ACHN (cell line): ENCODE measurements at regions not wholly inside any gene's neighbourhood (a gene's known extent, or its start where the extent isn't known, plus 50 kb on each side); places are given as distances from the start of the nearest gene placed in this dataset.

Experiments
- DNase-seq: peaks from one replicate; pipeline ENCODE4 v3.0.0-alpha.2; 2015
- in situ Hi-C: cut with HindIII; loops from 2 replicates; pipeline ENCODE4 v1.10.0; 2017; ENCODE audit warnings: low sequenced_read_pairs, low pct_ligation_motif_present, low pct_unique_long_range_greater_than_20kb

DNA sequence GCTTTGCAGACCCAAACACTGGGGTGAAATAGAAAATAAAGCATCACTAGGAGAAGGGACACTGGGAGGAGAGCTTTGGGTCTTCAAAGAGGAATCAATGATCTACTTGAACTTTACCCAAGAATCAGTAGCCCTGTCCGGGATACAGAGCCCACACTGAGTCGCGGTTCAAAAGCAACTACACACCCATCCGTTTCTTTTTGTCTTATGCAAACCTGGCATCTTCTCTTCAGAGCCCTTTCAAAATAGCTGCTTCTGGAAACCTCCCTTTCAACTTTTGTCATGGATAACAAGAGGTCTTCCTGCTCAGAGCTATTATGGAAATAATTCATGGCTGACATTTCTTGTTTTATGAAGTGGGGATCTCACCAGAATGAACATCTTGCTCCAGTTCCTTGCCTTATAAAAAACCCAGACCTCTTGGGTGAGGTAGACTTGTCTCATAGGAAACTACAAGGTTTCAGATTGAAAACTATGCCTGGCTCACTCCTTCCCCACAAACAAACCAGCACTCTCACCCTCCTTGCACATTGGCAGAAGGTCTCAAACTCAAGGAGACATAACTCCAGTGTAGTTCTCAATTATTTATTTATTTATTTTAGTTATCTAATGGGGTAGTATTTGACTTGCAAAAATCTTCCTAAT is 115.1 kb upstream of the ARHGEF3 start:
- no peak for DNase-seq
- in situ Hi-C loops: no loop called here

DNA sequence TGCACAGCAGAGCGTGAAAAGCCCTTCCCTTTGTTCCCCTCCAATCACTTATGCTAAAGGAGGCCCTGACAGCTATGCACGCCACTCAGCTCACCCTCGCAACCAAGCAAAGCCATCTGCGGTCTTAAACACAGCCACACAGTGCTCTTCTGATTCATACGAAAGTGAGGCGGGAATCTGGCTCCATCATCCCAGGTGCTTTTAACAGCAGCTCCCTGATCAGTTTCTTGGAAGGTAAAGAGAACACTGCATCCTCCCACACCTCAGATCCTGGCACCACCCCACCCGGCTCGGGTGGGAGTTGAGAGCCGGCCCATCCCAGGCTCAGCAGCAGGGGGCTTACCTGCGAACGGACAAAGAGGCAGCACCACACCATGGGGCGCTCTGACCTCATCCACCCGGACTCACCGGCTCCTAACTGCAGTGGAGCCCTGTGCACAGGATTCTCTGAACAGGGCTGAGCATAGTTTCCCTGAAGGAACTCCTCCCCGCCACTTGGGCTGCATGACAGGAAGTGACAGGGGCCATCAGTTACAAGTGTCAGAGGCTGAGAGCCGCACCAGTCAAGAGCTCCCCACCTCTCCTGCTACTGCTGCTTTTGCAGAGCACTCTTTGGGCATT is 114.3 kb upstream of the ARHGEF3 start:
- in situ Hi-C loops: no loop called here
- no peak for DNase-seq

DNA sequence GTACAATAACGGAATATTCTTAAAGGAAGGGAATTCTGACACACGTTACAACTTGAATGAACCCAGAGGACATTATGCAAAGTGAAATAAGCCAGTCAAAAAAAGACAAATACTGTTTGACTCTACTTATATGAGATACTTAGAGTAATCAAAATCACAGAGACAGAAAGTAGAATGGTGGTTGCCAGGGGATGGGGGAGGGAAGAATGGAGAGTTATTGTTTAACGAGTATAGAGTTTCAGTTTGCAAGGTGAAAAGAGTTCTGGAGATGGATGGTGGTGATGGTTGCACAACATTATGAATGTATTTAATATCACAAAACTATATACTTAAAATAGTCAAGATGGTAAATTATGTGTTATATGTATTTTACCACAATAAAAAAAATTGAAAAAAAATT is 112.9 kb upstream of the ARHGEF3 start:
- in situ Hi-C loops: no loop called here
- no peak for DNase-seq

DNA sequence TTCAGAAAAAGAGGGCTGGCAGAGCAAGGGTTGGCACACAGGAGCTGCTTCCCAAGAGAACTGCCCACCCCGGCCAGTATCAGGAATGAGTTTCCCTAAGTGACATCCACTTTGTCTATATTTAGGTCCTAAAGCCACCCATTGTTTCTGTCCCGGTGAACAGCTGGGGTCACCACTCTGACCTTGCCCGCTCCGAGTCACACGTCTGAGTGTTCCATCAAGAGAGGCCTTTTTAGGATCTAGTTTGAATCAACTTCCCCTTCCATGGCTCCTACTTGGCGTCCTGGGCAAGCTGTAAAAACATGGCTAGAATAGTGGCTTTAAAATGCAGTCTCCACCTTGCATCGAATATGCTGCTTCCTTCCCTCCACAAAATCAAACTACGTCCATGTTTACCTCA is 109.6 kb upstream of the ARHGEF3 start:
- in situ Hi-C loops: no loop called here
- no peak for DNase-seq

DNA sequence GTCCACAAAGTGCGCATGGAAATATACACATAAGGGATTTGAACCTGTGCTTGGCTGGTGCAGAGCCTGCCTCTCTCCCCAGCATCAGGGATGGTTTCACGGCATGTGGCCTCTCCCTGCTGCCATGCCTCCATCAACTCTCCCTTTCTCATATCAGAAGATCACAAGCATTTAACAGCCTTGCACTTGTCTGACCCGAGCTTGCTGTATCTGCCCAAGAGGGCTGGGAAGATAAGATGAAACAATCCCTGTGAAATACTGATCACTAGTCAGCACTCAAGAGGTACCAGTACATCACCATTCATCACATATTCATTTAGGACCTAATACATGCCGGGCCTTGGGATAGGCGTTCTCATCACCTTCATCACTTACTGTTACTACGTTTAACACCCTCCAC is 107.6 kb upstream of the ARHGEF3 start:
- in situ Hi-C loops: no loop called here
- DNase-seq: no peak

DNA sequence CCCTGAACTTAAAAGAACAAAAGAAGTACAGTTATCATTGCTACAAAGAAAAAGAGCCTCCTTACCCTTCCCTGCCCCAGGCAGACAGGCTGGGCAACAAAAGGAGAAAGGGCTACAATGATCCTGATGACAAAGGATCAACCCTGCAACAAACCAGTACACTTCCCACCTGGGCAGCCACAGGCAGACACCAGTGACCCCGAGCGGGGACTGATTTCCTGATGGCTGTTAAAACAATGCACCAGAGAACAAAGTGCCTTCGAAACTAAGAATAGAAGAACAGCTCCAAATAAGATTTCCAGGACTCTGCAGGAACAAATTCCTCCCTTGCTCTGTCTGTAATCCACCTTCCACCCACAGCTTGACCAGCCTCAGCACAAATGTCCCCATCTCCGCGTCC is 106.3 kb upstream of the ARHGEF3 start:
- no peak for DNase-seq
- in situ Hi-C loops: no loop called here

DNA sequence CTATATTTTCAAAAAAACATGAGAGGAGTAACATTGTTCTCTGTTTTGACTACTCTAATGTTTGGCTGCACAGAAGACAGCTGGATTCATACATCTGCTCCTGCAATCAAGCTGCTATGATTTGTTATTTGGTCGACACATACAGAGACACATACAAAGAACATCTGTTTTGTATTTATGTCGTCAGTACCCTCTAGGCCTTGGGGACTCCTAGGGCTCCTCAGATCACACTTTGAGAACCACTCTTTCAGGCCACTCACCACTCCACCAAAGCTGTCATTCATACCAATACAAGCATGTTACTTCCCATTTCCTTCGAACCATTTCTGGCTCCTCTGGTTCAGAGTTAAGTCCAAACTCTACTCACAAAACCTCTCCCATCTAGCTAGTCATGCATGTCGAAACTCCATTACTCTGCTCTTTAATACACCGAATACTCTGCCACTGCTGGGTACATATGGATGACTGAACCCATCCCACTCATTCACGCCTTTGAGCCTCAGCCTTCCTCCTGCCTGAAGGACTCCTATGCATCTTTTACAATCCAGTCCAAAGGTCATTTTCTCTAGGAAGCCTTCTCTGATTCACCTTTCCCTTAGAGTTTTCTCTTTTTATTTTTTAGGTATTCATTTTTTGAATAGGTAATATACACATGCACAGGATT is 102.9 kb upstream of the ARHGEF3 start:
- DNase-seq: no peak
- in situ Hi-C loops: no loop called here

DNA sequence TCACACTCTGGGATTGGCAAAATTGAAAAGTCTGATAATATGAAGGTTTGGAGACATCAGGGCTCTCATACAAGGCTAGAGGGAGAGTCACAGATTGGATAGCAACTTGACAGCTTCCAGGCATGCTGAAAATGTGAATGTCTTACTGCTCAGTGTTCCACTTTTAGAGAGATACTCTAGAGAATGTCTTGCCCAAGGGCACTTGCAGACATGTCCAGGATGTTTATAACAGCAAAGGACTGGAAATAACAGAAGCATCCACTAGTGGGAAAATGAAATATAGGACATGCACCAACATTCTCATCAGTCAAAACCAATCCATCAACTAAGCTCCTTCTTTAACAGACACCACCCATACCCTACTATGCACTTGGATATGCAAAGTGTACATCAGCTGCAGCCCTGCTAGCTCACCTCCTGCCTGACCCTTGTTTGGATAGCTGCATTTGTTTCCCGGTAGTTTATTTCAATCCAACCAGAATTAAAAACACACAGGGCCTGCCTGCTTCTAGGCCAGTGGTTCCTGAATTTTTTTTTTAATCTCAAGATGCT is 101.6 kb upstream of the ARHGEF3 start:
- DNase-seq: no peak
- in situ Hi-C loops: no loop called here

DNA sequence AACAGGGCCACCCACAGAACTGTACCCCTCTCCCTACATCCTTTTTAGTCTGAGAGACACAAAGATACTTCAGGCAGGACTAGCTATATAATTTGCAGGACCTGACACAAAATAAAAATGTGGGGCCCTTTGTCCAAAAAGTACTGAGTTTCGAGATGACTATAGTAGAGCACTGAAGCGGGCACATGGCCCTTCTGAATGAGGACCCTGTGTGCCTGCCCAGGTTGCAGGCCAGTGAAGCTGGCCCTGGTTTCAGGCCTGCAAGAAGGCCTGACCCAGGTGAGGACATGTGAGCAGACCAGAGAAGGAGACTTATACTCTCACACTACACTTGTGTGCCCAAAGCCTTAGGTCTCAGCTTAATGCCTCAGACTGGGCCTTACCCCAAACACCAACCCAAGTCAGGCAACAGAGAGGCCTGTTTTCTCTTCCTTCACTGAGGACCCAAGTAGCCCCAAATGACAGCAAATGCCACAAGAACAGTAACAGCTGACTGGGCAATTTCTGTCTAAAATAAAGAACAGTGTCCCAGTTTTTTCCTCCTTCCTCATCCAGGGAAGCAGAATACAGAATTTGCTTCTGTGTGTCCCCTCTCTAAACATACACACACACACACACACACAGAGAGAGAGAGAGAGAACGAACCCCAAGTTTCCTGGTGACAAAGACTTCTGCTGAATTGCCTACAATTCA is 100.9 kb upstream of the ARHGEF3 start:
- DNase-seq: no peak
- in situ Hi-C loops: no loop called here

DNA sequence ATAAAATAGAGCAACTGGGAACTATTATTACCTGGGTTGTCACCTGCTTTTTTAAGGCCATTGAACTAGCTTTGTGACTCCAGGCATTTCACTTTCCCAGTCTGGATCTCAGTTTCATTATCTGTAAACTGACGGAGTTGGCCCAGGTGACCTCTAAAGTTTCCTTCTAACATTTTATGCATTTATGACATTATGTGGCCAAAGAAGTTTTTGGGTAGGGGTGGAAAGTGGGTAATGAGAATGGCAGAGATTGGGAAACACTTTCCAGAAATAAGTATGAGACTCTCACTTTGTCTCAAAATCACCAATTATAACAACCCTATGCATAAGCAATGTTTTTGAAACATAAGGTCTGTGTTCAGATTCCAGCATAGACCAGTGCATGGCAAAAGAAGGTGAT is 99.1 kb upstream of the ARHGEF3 start:
- DNase-seq: no peak
- in situ Hi-C loops: no loop called here

DNA sequence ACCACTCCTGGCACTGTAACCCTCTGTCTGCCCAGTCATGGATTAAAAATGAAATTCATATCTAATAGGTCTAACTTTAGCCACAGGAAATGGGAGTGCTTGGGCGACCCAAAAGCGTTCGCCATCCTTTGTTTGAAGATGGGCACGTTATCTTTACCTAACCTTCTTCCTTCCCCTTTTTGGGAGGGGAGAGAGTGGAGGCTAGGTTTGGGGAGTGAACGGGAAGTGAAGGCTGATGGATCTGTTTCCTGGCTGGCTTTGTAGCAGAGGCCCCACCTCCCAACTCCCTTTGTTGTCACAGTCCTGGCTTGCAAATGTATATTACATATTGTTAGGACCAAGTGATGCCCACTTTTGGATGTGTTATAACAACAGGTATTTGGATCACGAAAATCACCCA is 98.1 kb upstream of the ARHGEF3 start:
- DNase-seq: no peak
- in situ Hi-C loops: no loop called here

DNA sequence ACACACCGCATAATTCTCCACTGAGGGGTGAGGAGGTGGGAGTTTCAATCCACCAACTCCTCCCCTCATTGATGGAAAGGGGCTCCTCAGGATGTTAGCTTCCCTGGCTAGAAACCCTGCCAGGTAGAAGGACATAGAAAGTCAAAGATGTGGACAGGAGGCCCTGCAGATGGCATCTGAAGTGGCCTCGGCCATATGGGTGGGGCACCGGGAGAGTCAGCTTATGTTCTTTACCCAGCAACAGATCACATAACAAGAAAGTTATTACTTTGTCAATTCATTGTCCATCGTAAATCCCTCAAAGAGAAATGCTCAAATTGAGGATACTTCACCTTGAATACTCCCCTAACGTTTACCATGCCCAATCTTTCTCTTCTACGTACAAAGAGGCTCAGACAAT is 97.3 kb upstream of the ARHGEF3 start:
- in situ Hi-C loops: no loop called here
- no peak for DNase-seq

DNA sequence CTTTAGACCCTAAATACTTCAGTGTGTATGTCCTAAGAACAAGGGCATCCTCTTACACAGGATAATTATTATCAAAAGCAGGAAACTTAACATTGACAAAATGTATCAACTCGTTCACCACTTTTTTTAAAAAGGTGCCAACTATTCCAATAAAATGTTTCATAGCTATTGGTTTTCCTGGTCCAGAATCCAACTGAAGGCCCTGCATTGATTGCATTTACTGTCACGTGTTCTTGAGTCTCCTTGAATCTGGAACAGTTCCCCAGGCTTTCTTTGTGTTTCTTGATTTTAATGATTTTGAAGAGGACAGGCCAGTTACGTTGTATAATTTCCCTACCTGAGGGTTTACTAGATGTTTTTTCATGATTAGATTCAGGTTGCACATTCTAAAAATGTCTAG is 94.6 kb upstream of the ARHGEF3 start:
- DNase-seq: no peak
- in situ Hi-C loops: no loop called here

DNA sequence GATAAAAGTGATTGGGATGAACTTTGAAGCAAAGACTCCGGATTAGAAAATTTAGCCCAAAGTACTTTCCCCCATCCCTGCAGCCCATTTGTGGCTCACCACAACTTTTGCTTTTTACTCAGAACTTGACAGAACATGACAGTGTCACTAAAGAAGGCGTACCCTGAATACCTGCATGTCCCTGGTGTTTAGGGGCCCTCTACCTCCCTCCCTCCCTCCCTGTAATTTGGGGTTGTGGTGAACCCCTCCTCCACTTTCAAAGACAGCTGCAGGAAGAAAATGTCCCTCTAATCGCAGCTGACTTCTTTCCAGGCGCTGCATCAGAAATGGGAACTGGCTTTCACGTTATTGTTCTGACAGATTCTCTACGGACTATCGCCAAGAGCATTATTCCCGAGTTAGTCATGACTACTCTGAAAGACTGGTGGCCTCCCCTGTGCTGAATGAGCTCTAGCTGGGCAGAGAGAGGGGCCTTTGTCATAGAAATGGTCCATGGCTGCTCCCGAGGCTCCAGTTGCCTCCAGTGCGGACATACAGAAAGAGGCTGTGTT is 93.2 kb upstream of the ARHGEF3 start:
- DNase-seq: no peak

DNA sequence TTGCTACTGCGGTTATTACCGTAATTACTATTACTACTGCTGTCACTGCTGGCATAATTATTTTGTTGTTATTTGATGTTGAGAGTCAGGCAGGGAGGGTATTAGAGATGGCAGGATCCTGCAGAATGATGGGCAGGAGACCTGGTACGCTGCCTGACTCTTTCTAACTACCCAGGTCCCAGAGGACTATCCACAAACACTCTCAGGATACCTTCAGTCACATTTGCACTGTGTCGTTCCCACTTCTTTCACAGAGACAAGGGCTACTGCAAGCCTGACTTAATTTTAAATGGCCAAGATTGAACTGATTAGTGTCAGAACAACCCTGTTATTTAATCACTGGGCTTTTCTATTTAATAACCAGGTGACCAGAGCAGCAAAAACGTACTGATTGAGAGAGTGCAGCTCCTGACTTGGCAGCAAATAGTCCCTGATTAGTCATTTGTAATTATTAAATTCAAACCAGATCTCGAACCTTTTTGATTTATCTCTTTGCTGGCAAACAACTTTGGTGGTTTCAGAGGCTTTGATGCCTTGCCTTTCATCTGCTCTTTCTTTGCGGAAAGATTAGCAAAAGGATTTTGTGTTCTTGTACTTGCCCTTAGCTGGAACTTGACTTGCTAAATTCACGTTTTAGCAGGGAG is 88.8 kb upstream of the ARHGEF3 start:
- in situ Hi-C loops: no loop called here
- DNase-seq: no peak

More for the DNA sequence above, 93.2 kb upstream of the ARHGEF3 start:
- in situ Hi-C loops: no loop called here

DNA sequence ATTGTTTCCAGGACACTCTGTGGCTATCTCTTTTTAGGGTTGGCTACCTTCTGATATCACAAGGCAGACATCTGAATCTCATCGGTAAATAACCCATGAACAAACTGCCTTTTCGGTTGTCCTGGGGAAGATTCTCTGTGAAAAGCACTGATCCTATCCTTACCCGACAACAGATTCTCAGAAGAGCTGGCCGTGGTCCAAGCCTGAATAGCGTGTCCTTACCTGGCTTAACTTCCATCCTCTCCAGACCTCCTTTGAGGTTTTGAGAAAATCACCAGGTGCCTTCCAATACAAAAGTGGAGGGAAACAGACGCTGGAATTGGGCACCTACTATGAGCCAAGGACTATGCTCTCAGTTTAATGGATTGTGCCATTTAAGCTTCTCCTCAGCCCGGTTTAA is 87.4 kb upstream of the ARHGEF3 start:
- in situ Hi-C loops: no loop called here
- no peak for DNase-seq

DNA sequence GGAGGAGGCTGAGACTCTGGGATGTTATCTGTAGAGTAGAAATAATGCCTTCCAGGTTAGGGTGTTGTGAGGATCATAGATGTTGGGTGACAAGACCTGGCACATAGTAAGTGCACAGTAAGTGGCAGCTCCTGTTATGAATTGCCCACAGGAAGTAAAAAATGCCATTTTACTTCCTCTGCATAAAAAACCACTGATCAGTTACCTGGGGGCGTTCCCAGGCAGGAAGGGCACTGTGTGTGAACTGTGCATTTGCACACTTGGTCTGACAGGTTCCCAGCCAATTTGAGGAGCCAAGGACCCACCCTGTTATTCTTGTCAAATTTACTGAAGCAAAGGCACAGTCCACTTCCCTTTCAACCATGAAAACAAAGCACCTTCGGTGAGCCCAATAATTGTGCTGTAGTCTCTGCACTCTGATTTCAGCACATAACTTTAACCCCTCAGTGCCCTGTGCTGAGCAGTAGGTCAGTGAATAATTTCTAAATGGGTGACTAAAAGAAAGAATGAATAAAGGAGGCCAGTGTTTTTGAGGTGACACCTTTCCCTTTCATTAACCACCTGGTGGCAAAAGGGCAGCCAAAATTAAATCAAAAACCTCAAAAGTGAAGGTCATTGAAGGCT is 85.8 kb upstream of the ARHGEF3 start:
- in situ Hi-C loops: no loop called here
- no peak for DNase-seq

DNA sequence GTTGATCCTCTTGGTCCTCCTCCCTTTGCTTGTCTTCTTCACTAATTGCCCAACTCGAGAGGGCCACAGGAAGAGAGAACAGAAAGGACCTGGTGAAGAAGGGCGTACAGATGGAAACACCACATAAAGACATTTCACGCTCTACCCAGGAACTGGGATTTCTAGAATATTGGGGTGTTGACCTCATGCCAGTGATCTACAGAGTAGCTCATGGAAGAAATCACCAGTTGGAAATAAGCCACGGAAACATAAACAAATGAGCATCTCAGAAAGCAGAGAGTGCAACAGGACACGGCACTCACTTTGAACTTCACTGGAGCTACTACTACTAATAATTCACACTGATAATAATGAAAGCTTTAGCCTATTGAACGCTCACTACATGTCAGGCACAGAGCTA is 84.6 kb upstream of the ARHGEF3 start:
- no peak for DNase-seq

More for the DNA sequence above, 84.6 kb upstream of the ARHGEF3 start:
- in situ Hi-C loops: no loop called here
